OCI-LY7 (cell line): ENCODE measurements at regions not wholly inside any gene's neighbourhood (a gene's known extent, or its start where the extent isn't known, plus 50 kb on each side); places are given as distances from the start of the nearest gene placed in this dataset.

Source experiments
- BruUV-seq: library from RNA; stranded (reverse); fragments of 400-500 nt; replicated peaks from 2 replicates; lab custom pipeline; 2021; lab: Mats Ljungman, UMichigan
- CTCF ChIA-PET: fragments of 300-600 bp; sonication (Branson Sonifier 250); formaldehyde crosslinking; loops from one replicate; lab custom pipeline; 2022; ENCODE audit warnings: antibody characterized with exemption; ENCODE audit not compliant: unreplicated experiment; lab: Charles Lee
- POLR2A ChIA-PET: fragments of 300-600 bp; sonication (Branson Sonifier 250); formaldehyde crosslinking; loops from one replicate; lab custom pipeline; 2022; ENCODE audit warnings: antibody characterized with exemption; lab: Charles Lee
- DNase-seq: peaks from one replicate; pipeline ENCODE4 v3.0.0-alpha.2; 2015; ENCODE audit warnings: low spot score
- H2AFZ ChIP-seq: fragments of 200-600 bp; sonication (generic), shearing (Covaris generic); 2 replicates; pipeline ENCODE4 v1.6.1; 2014; ENCODE audit warnings: mild to moderate bottlenecking, antibody characterized with exemption, low read length, moderate library complexity
- H3K27ac ChIP-seq: fragments of 200-600 bp; sonication (generic); 2 replicates; pipeline ENCODE4 v1.5.1; 2014; ENCODE audit warnings: mixed run types, low read depth, mild to moderate bottlenecking, moderate library complexity, low read length, inconsistent platforms; ENCODE audit not compliant: poor library complexity, severe bottlenecking
- H3K36me3 ChIP-seq: fragments of 200-600 bp; sonication (generic); 2 replicates; pipeline ENCODE4 v1.6.1; 2014; ENCODE audit warnings: mild to moderate bottlenecking, antibody characterized with exemption, low read length, moderate library complexity, mixed read lengths; ENCODE audit not compliant: insufficient read depth
- H3K4me1 ChIP-seq: fragments of 200-600 bp; sonication (generic); 2 replicates; pipeline ENCODE4 v1.5.1; 2014; ENCODE audit warnings: mild to moderate bottlenecking, low read length; ENCODE audit not compliant: insufficient read depth, poor library complexity, severe bottlenecking
- H3K4me2 ChIP-seq: fragments of 200-600 bp; sonication (generic); 2 replicates; pipeline ENCODE4 v1.6.1; 2014; ENCODE audit warnings: mild to moderate bottlenecking, low read length
- H3K4me3 ChIP-seq: fragments of 200-600 bp; sonication (generic); 2 replicates; pipeline ENCODE4 v1.5.1; 2014; ENCODE audit warnings: mild to moderate bottlenecking, low read depth, low read length; ENCODE audit not compliant: poor library complexity, severe bottlenecking
- H3K79me2 ChIP-seq: fragments of 200-600 bp; sonication (generic); 2 replicates; pipeline ENCODE4 v1.6.1; 2016; ENCODE audit warnings: low read depth, mild to moderate bottlenecking, low read length, moderate library complexity, mixed read lengths; ENCODE audit not compliant: insufficient read depth
- H3K9me2 ChIP-seq: fragments of 200-600 bp; sonication (generic); 2 replicates; pipeline ENCODE4 v1.6.1; 2016; ENCODE audit warnings: mild to moderate bottlenecking, low read length, mixed read lengths; ENCODE audit not compliant: insufficient read depth
- H3K9me3 ChIP-seq: fragments of 200-600 bp; sonication (generic); 2 replicates; pipeline ENCODE4 v1.6.1; 2014; ENCODE audit warnings: mild to moderate bottlenecking, mixed run types, low read length, mixed read lengths
- H4K20me1 ChIP-seq: fragments of 200-600 bp; sonication (generic); 2 replicates; pipeline ENCODE4 v1.6.1; 2014; ENCODE audit warnings: mild to moderate bottlenecking, antibody characterized with exemption, low read length, moderate library complexity, mixed read lengths; ENCODE audit not compliant: insufficient read depth
- EZH2phosphoT487 ChIP-seq: fragments of 200-600 bp; sonication (generic); IDR thresholded peaks from 2 replicates; pipeline ENCODE4 v1.6.1; 2018; ENCODE audit warnings: low read depth, borderline replicate concordance, mild to moderate bottlenecking, mixed run types, antibody characterized with exemption, low read length, moderate library complexity, mixed read lengths
- intact Hi-C: fragments of 100-400 bp; cut with micrococcal nuclease; formaldehyde crosslinking; loops from one replicate; pipeline ENCODE4 v1.10.0; 2022; ENCODE audit not compliant: unreplicated experiment
- TF ChIP-seq, protein P1 (sequence below): fragments of 200-600 bp; sonication (generic); conservative IDR thresholded peaks from 2 replicates; pipeline ENCODE4 v1.5.1; 2014; ENCODE audit warnings: mild to moderate bottlenecking, antibody characterized with exemption, low read length, moderate library complexity, mixed read lengths

- no peak overlapping the region for H2AFZ ChIP-seq
- no peaks in the 10 kb centered on the region for H3K79me2 ChIP-seq
- H3K4me1 ChIP-seq = no peaks in the 10 kb centered on the region
- ChIA-PET CTCF (no interaction called here), POLR2A (interaction anchor here (0.7 kb wide), 1 partner anchor 234 kb away, joined by 3 read pairs; no protein-coding TSS in a partner anchor)
- H3K9me2 ChIP-seq = no peaks in the 10 kb centered on the region
- H3K9me3 ChIP-seq = no peaks in the 10 kb centered on the region
- no peak overlapping the region for H3K4me3 ChIP-seq
- H4K20me1 ChIP-seq = no peaks in the 10 kb centered on the region
- BruUV-seq = no TSS peak
- no peak overlapping the region for H3K27ac ChIP-seq
- TF ChIP-seq EZH2phosphoT487 = no peak
- TF ChIP-seq, protein P1, sequence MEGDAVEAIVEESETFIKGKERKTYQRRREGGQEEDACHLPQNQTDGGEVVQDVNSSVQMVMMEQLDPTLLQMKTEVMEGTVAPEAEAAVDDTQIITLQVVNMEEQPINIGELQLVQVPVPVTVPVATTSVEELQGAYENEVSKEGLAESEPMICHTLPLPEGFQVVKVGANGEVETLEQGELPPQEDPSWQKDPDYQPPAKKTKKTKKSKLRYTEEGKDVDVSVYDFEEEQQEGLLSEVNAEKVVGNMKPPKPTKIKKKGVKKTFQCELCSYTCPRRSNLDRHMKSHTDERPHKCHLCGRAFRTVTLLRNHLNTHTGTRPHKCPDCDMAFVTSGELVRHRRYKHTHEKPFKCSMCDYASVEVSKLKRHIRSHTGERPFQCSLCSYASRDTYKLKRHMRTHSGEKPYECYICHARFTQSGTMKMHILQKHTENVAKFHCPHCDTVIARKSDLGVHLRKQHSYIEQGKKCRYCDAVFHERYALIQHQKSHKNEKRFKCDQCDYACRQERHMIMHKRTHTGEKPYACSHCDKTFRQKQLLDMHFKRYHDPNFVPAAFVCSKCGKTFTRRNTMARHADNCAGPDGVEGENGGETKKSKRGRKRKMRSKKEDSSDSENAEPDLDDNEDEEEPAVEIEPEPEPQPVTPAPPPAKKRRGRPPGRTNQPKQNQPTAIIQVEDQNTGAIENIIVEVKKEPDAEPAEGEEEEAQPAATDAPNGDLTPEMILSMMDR = no peak
- no peaks in the 10 kb centered on the region for H3K36me3 ChIP-seq
- DNase-seq = no peak
- H3K4me2 ChIP-seq = no peak overlapping the region
- intact Hi-C loops = no loop called here
Measured at GRCh38 chrX:124860736-124861135, 458.9 kb upstream of the TEX13C start.

GRCh38 chrX:124862301-124862700 lies 457.4 kb upstream of the TEX13C start:
- intact Hi-C loops = no loop called here
- no peaks in the 10 kb centered on the region for H3K9me3 ChIP-seq
- BruUV-seq = no TSS peak
- H3K9me2 ChIP-seq = no peaks in the 10 kb centered on the region
- no peak overlapping the region for H3K4me2 ChIP-seq
- no peaks in the 10 kb centered on the region for H3K4me1 ChIP-seq
- POLR2A ChIA-PET = no interaction called here
- H3K27ac ChIP-seq = no peak overlapping the region
- no peaks in the 10 kb centered on the region for H4K20me1 ChIP-seq
- TF ChIP-seq, protein P1 = no peak
- TF ChIP-seq EZH2phosphoT487 = no peak
- no peaks in the 10 kb centered on the region for H3K36me3 ChIP-seq
- no peak overlapping the region for H2AFZ ChIP-seq
- no peak overlapping the region for H3K4me3 ChIP-seq
- no peak for DNase-seq
- CTCF ChIA-PET = no interaction called here
- no peaks in the 10 kb centered on the region for H3K79me2 ChIP-seq

- H3K36me3 ChIP-seq = no peaks in the 10 kb centered on the region
- no peak overlapping the region for H2AFZ ChIP-seq
- no peak overlapping the region for H3K4me3 ChIP-seq
- no peaks in the 10 kb centered on the region for H3K9me3 ChIP-seq
- no peak for TF ChIP-seq EZH2phosphoT487
- TF ChIP-seq, protein P1 = 0 out of 2 replicates have a peak, but pooled peaks have one; percentile 18
- ChIA-PET CTCF (no interaction called here), POLR2A (no interaction called here)
- no peak for DNase-seq
- no peaks in the 10 kb centered on the region for H3K9me2 ChIP-seq
- H3K27ac ChIP-seq = no peak overlapping the region
- no peaks in the 10 kb centered on the region for H3K79me2 ChIP-seq
- no peaks in the 10 kb centered on the region for H3K4me1 ChIP-seq
- no peaks in the 10 kb centered on the region for H4K20me1 ChIP-seq
- no TSS peak for BruUV-seq
- intact Hi-C loops = no loop called here
- no peak overlapping the region for H3K4me2 ChIP-seq
Measured at GRCh38 chrX:124863303-124863702, 456.4 kb upstream of the TEX13C start.
